HUES64 (cell line): ENCODE measurements at regions not wholly inside any gene's neighbourhood (a gene's known extent, or its start where the extent isn't known, plus 50 kb on each side); places are given as distances from the start of the nearest gene placed in this dataset.

Source experiments
- H3K27ac ChIP-seq: 2 replicates; pipeline ENCODE4 v1.7.0; 2013; ENCODE audit warnings: low read depth, low read length, inconsistent platforms
- H3K27me3 ChIP-seq: 2 replicates; pipeline ENCODE4 v1.6.1; 2013; ENCODE audit warnings: mild to moderate bottlenecking, low read length; ENCODE audit not compliant: insufficient read depth
- H3K36me3 ChIP-seq: 2 replicates; pipeline ENCODE4 v1.6.1; 2013; ENCODE audit warnings: mild to moderate bottlenecking, low read length; ENCODE audit not compliant: insufficient read depth
- H3K4me1 ChIP-seq: 2 replicates; pipeline ENCODE4 v1.6.1; 2013; ENCODE audit warnings: mild to moderate bottlenecking, low read length, moderate library complexity; ENCODE audit not compliant: insufficient read depth
- H3K4me3 ChIP-seq: 2 replicates; pipeline ENCODE4 v1.5.1; 2013; ENCODE audit warnings: mild to moderate bottlenecking, low read length, moderate library complexity
- H3K9ac ChIP-seq: 2 replicates; pipeline ENCODE4 v1.6.1; 2013; ENCODE audit warnings: mild to moderate bottlenecking, low read depth, low read length
- H3K9me3 ChIP-seq: 2 replicates; pipeline ENCODE4 v1.6.1; 2013; ENCODE audit warnings: low read depth, low read length; ENCODE audit not compliant: insufficient read depth
- WGBS: fragments of 150-250, 120-280 bp; methylation state at CpG from one replicate; pipeline ENCODE4 v1.1.7; 2013; ENCODE audit warnings: missing lambda C conversion rate; 5-methylcytosine and 5-hydroxymethylcytosine counted together

GRCh38 chr4:14221176-14221575, 593.7 kb upstream of the BOD1L1 start:
- Histone ChIP-seq H3K36me3 (no peaks in the 10 kb centered on the region), H3K4me3 (no peak overlapping the region), H3K27me3 (peaks cover 7% of the 10 kb centered on the region; the same call in 1 of the 2 replicates), H3K9me3 (no peaks in the 10 kb centered on the region), H3K9ac (no peak overlapping the region), H3K4me1 (peaks cover 8% of the 10 kb centered on the region), H3K27ac (no peak overlapping the region)
- WGBS: 94% methylated on average over 3 of the region's 3 CpGs

GRCh38 chr4:14222377-14223029, 595.0 kb upstream of the BOD1L1 start:
- Histone ChIP-seq H3K9me3 (no peaks in the 10 kb centered on the region), H3K9ac (no peak overlapping the region), H3K4me3 (no peak overlapping the region), H3K36me3 (no peaks in the 10 kb centered on the region), H3K4me1 (peaks cover 10% of the 10 kb centered on the region), H3K27ac (no peak overlapping the region), H3K27me3 (peaks cover 9% of the 10 kb centered on the region; the same call in 1 of the 2 replicates)
- WGBS: 91% methylated on average over 3 of the region's 4 CpGs

- WGBS: 89% methylated on average over 1 of the region's 1 CpG
- Histone ChIP-seq H3K4me1 (peaks cover 10% of the 10 kb centered on the region), H3K27me3 (peaks cover 19% of the 10 kb centered on the region), H3K4me3 (no peak overlapping the region), H3K27ac (no peak overlapping the region), H3K36me3 (no peaks in the 10 kb centered on the region), H3K9ac (no peak overlapping the region), H3K9me3 (no peaks in the 10 kb centered on the region)
Observed at GRCh38 chr4:14223461-14223860, 595.9 kb upstream of the BOD1L1 start.

GRCh38 chr4:14225688-14226207, 598.2 kb upstream of the BOD1L1 start:
- no peak overlapping the region for H3K9ac ChIP-seq
- H3K36me3 ChIP-seq: no peaks in the 10 kb centered on the region
- peaks cover 10% of the 10 kb centered on the region for H3K4me1 ChIP-seq
- H3K27me3 ChIP-seq: peaks cover 26% of the 10 kb centered on the region
- H3K9me3 ChIP-seq: no peaks in the 10 kb centered on the region
- WGBS: 93% methylated on average over 2 of the region's 3 CpGs
- no peak overlapping the region for H3K4me3 ChIP-seq
- no peak overlapping the region for H3K27ac ChIP-seq

- no peak overlapping the region for H3K4me3 ChIP-seq
- no peak overlapping the region for H3K27ac ChIP-seq
- no peaks in the 10 kb centered on the region for H3K36me3 ChIP-seq
- peaks cover 11% of the 10 kb centered on the region for H3K27me3 ChIP-seq
- no peaks in the 10 kb centered on the region for H3K4me1 ChIP-seq
- WGBS: 83% methylated on average over 1 of the region's 1 CpG
- no peaks in the 10 kb centered on the region for H3K9me3 ChIP-seq
- H3K9ac ChIP-seq: no peak overlapping the region
Observed at GRCh38 chr4:14233126-14233525, 605.6 kb upstream of the BOD1L1 start.

DNA sequence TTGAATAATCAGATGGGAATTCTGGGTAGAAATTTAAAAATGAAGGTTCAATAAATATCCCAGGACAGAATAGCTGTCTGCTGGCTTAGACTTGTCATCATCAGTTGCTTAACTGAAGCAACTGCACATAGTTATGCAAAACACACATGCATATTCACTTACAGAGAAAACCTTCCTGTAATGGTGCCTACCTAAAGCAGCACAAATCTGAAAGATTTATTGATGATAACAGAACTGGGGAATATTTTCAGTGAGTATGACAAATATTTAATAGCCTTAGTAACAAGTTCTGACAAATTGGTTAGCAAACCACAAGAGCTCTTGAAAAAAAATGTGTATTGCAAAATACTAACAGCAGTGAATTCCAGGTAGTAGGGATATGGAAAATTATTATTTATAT, 606.8 kb upstream of the BOD1L1 start:
- Histone ChIP-seq H3K9ac (no peak overlapping the region), H3K27me3 (peaks cover under 1% of the 10 kb centered on the region; the same call in 1 of the 2 replicates), H3K4me1 (no peaks in the 10 kb centered on the region), H3K36me3 (no peaks in the 10 kb centered on the region), H3K27ac (no peak overlapping the region), H3K4me3 (no peak overlapping the region), H3K9me3 (peaks cover 5% of the 10 kb centered on the region; the same call in 1 of the 2 replicates)

DNA sequence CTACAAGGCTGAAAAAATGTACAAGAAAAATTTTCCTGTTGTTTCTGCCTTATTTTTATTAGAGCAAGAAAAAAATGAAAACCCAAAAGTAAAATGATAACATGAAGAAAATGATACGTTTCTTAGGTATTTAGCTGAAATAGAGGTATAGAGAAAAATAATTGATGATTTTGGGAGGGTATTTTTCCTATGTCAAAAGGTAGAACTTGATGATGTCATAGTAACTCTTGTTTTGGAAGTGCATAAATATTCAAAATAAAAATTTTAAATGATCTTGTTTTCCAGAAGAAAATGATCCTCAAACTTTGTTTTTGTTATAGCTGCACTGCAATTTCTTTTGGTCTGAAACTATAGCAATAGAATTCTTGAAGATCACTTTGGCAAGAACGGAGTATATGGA, 608.8 kb upstream of the BOD1L1 start:
- WGBS: 88% methylated on average over 1 of the region's 2 CpGs
- no peaks in the 10 kb centered on the region for H3K27me3 ChIP-seq
- no peaks in the 10 kb centered on the region for H3K4me1 ChIP-seq
- H3K4me3 ChIP-seq: no peak overlapping the region
- no peak overlapping the region for H3K9ac ChIP-seq
- H3K27ac ChIP-seq: no peak overlapping the region
- peaks cover 11% of the 10 kb centered on the region; the same call in 1 of the 2 replicates for H3K9me3 ChIP-seq
- H3K36me3 ChIP-seq: no peaks in the 10 kb centered on the region

- Histone ChIP-seq H3K27ac (no peak overlapping the region), H3K9me3 (peaks cover 11% of the 10 kb centered on the region; the same call in 1 of the 2 replicates), H3K4me1 (no peaks in the 10 kb centered on the region), H3K36me3 (no peaks in the 10 kb centered on the region), H3K27me3 (no peaks in the 10 kb centered on the region), H3K9ac (no peak overlapping the region), H3K4me3 (no peak overlapping the region)
- WGBS: 98% methylated on average over 2 of the region's 2 CpGs
Observed at GRCh38 chr4:14237911-14238310, 610.4 kb upstream of the BOD1L1 start.

DNA sequence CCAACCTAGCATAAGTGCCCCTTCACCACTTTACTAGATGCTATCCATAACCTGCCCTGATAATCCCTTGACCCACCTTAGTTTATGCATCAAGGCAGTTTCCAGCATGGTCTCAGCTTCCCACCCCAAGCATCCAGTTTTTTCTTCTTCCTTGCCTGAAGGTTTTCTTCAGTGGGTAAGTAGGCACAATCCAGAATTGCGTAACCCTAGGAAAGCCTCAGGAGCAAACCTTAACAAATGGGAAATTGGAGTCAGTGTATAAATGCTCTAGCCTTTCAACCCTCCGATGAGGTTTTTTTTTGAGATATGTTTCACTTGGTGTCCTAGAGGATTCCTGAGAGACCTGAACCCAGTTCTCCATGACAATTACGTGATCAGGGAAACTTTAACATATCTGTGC, 614.0 kb upstream of the BOD1L1 start:
- H3K36me3 ChIP-seq: no peaks in the 10 kb centered on the region
- H3K27me3 ChIP-seq: no peaks in the 10 kb centered on the region
- H3K9ac ChIP-seq: no peak overlapping the region
- no peaks in the 10 kb centered on the region for H3K4me1 ChIP-seq
- peaks cover 11% of the 10 kb centered on the region; the same call in 1 of the 2 replicates for H3K9me3 ChIP-seq
- no peak overlapping the region for H3K27ac ChIP-seq
- H3K4me3 ChIP-seq: no peak overlapping the region
- WGBS: 93% methylated on average over 2 of the region's 3 CpGs

DNA sequence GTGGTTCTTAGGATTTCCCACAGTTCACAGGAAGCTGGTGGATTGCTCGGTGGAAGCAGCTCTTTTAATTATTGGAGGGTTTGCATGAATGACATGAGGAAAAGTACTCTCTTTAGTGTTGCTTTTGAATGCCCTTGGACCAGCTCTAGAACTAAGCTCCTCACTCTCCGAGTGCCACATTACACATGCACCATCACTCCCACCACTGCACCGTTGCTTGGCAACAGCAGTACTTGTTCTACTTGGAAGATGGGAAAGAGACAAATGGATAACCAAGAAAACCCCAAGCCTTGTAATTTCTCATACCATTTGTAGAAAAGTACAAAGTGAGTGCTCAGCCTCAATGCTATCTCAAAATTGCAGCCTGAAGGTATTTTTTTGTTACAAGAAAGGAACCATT, 620.2 kb upstream of the BOD1L1 start:
- WGBS: 97% methylated on average over 3 of the region's 3 CpGs
- Histone ChIP-seq H3K9ac (no peak overlapping the region), H3K27me3 (no peaks in the 10 kb centered on the region), H3K9me3 (no peaks in the 10 kb centered on the region), H3K27ac (no peak overlapping the region), H3K36me3 (no peaks in the 10 kb centered on the region), H3K4me1 (no peaks in the 10 kb centered on the region), H3K4me3 (no peak overlapping the region)

- no peak overlapping the region for H3K9ac ChIP-seq
- H3K4me3 ChIP-seq: no peak overlapping the region
- H3K27me3 ChIP-seq: no peaks in the 10 kb centered on the region
- WGBS: 100% methylated on average over 1 of the region's 1 CpG
- no peaks in the 10 kb centered on the region for H3K4me1 ChIP-seq
- no peak overlapping the region for H3K27ac ChIP-seq
- no peaks in the 10 kb centered on the region for H3K9me3 ChIP-seq
- no peaks in the 10 kb centered on the region for H3K36me3 ChIP-seq
Observed at GRCh38 chr4:14249226-14249625, 621.7 kb upstream of the BOD1L1 start.
